ENCODE measurements at regions not wholly inside any gene's neighbourhood (a gene's known extent, or its start where the extent isn't known, plus 50 kb on each side); places are given as distances from the start of the nearest gene placed in this dataset.

DNA sequence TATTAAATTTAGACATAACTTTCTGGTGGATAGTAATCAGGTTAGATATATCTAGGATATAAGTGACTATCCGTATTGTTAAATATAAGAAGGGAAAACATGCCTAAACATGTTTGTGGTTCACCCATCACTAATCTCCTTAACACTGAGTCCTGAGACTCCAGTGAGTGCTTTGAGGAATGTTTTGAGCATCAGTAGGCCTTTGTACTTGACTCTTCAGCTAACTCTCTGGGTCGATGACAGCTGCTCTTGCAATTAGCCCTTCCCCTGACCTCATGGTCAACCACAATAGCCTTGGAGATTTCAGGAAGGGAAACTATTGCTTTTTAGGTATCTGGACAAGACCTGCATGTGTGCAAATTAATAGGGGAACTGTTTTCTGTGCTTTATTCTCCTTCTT lies 716.8 kb downstream of the EPHA4 start:
- Mint-ChIP-seq H3K9me3 (ENCODE audit: unreplicated experiment) (no peaks in the 10 kb centered on the region), H3K4me1 (ENCODE audit: low read depth, unreplicated experiment) (peaks cover 21% of the 10 kb centered on the region), H3K4me3 (ENCODE audit: unreplicated experiment) (no peak overlapping the region), H3K27ac (ENCODE audit: unreplicated experiment) (peak overlapping the region; percentile 89), H3K36me3 (ENCODE audit: low read depth, unreplicated experiment) (no peaks in the 10 kb centered on the region), H3K27me3 (ENCODE audit: low read depth, unreplicated experiment) (no peaks in the 10 kb centered on the region)
- FAIRE-seq (no peak), DNase-seq (ENCODE audit: low read depth) (peak; percentile 83)
- Histone ChIP-seq H3K4me1 (ENCODE audit: insufficient read depth, low read length) (no peaks in the 10 kb centered on the region), H3K4me2 (ENCODE audit: low read length) (no peak overlapping the region), H3K27ac (ENCODE audit: low read depth, low read length) (no peak overlapping the region), H3K9me3 (ENCODE audit: insufficient read depth, low read depth, low read length) (no peaks in the 10 kb centered on the region), H3K79me2 (ENCODE audit: insufficient read depth, low read length) (no peaks in the 10 kb centered on the region), H3K9ac (ENCODE audit: low read length) (no peak overlapping the region), H4K20me1 (ENCODE audit: insufficient read depth, low read length) (no peaks in the 10 kb centered on the region), H3K27me3 (ENCODE audit: insufficient read depth, low read length) (no peaks in the 10 kb centered on the region), H3K4me3 (ENCODE audit: insufficient read depth, low read depth, low read length) (no peak overlapping the region), H2AFZ (ENCODE audit: low read depth, low read length) (no peak overlapping the region), H3K36me3 (ENCODE audit: insufficient read depth, low read length) (no peaks in the 10 kb centered on the region)
- no peak for TF ChIP-seq EZH2 (IDR thresholded peaks at IDR 0.05; ENCODE audit: insufficient read depth, low read length)
- TF ChIP-seq, protein P1, sequence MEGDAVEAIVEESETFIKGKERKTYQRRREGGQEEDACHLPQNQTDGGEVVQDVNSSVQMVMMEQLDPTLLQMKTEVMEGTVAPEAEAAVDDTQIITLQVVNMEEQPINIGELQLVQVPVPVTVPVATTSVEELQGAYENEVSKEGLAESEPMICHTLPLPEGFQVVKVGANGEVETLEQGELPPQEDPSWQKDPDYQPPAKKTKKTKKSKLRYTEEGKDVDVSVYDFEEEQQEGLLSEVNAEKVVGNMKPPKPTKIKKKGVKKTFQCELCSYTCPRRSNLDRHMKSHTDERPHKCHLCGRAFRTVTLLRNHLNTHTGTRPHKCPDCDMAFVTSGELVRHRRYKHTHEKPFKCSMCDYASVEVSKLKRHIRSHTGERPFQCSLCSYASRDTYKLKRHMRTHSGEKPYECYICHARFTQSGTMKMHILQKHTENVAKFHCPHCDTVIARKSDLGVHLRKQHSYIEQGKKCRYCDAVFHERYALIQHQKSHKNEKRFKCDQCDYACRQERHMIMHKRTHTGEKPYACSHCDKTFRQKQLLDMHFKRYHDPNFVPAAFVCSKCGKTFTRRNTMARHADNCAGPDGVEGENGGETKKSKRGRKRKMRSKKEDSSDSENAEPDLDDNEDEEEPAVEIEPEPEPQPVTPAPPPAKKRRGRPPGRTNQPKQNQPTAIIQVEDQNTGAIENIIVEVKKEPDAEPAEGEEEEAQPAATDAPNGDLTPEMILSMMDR (IDR thresholded peaks at IDR 0.05; ENCODE audit: insufficient read depth, low read depth, low read length) = no peak

DNA sequence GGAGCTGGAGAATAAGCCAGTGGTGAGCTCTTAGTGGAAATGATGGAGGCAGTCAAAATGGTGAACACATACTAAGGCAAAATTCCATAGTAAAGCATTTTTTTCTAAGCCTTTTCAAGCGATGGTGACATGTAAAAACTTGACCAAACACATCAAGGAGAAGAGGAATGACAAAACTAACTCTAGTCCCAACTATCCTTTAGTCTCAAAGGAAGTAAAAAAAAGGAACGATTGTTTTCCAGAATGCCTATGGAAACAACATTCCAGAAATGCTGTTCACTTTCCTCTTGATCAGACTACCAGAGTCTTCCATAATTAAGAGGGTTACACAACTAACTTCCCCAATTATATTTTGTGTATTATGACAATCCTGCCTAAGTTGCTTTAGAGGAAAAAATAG lies 715.6 kb downstream of the EPHA4 start:
- no peak overlapping the region for H3K4me3 ChIP-seq (ENCODE audit: insufficient read depth, low read depth, low read length)
- no peak for DNase-seq (ENCODE audit: low read depth)

DNA sequence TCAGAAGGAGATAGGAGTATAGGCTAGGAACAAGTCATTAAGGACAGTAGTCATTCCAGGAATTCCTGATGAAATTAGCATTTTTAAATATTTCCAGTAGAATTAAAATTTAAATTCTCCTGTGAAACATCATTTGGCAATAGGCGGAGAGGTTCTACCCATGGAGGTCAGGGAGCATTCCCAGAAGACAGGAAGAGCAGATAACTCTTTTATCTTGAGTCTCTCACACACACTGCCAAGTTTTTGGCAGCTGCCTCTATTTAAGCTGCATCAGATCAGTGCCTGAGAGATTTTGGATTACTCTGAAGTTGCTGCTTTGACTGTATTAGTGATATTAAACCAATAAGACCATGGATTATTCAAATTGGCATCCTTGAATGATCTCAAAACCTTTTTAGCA lies 714.7 kb downstream of the EPHA4 start:
- H3K4me3 Mint-ChIP-seq (ENCODE audit: unreplicated experiment) = no peak overlapping the region
- Histone ChIP-seq H3K4me3 (ENCODE audit: insufficient read depth, low read depth, low read length) (no peak overlapping the region), H3K4me1 (ENCODE audit: insufficient read depth, low read length) (no peaks in the 10 kb centered on the region), H4K20me1 (ENCODE audit: insufficient read depth, low read length) (no peaks in the 10 kb centered on the region), H3K9ac (ENCODE audit: low read length) (no peak overlapping the region), H3K4me2 (ENCODE audit: low read length) (no peak overlapping the region), H2AFZ (ENCODE audit: low read depth, low read length) (no peak overlapping the region), H3K36me3 (ENCODE audit: insufficient read depth, low read length) (no peaks in the 10 kb centered on the region), H3K9me3 (ENCODE audit: insufficient read depth, low read depth, low read length) (no peaks in the 10 kb centered on the region), H3K27ac (ENCODE audit: low read depth, low read length) (no peak overlapping the region), H3K27me3 (ENCODE audit: insufficient read depth, low read length) (no peaks in the 10 kb centered on the region), H3K79me2 (ENCODE audit: insufficient read depth, low read length) (no peaks in the 10 kb centered on the region)
- no peaks in the 10 kb centered on the region for H3K27me3 Mint-ChIP-seq (ENCODE audit: low read depth, unreplicated experiment)
- H3K36me3 Mint-ChIP-seq (ENCODE audit: low read depth, unreplicated experiment) = no peaks in the 10 kb centered on the region
- DNase-seq (ENCODE audit: low read depth) (no peak), FAIRE-seq (no peak)
- TF ChIP-seq, protein P1 (IDR thresholded peaks at IDR 0.05; ENCODE audit: insufficient read depth, low read depth, low read length) = no peak
- TF ChIP-seq EZH2 (IDR thresholded peaks at IDR 0.05; ENCODE audit: insufficient read depth, low read length) = no peak
- no peaks in the 10 kb centered on the region for H3K9me3 Mint-ChIP-seq (ENCODE audit: unreplicated experiment)
- peaks cover 21% of the 10 kb centered on the region for H3K4me1 Mint-ChIP-seq (ENCODE audit: low read depth, unreplicated experiment)
- no peak overlapping the region for H3K27ac Mint-ChIP-seq (ENCODE audit: unreplicated experiment)

More for the DNA sequence above, 715.6 kb downstream of the EPHA4 start:
- FAIRE-seq = no peak
- no peaks in the 10 kb centered on the region for H3K27me3 ChIP-seq (ENCODE audit: insufficient read depth, low read length)
- no peaks in the 10 kb centered on the region for H3K9me3 ChIP-seq (ENCODE audit: insufficient read depth, low read depth, low read length)
- no peaks in the 10 kb centered on the region for H3K36me3 Mint-ChIP-seq (ENCODE audit: low read depth, unreplicated experiment)
- H3K27me3 Mint-ChIP-seq (ENCODE audit: low read depth, unreplicated experiment) = no peaks in the 10 kb centered on the region
- H3K9ac ChIP-seq (ENCODE audit: low read length) = no peak overlapping the region
- H3K4me1 Mint-ChIP-seq (ENCODE audit: low read depth, unreplicated experiment) = peaks cover 21% of the 10 kb centered on the region
- no peaks in the 10 kb centered on the region for H3K4me1 ChIP-seq (ENCODE audit: insufficient read depth, low read length)
- H4K20me1 ChIP-seq (ENCODE audit: insufficient read depth, low read length) = no peaks in the 10 kb centered on the region
- H3K4me3 Mint-ChIP-seq (ENCODE audit: unreplicated experiment) = no peak overlapping the region
- peak overlapping the region; percentile 15 for H3K27ac Mint-ChIP-seq (ENCODE audit: unreplicated experiment)
- H3K27ac ChIP-seq (ENCODE audit: low read depth, low read length) = no peak overlapping the region
- H3K4me2 ChIP-seq (ENCODE audit: low read length) = no peak overlapping the region
- H3K9me3 Mint-ChIP-seq (ENCODE audit: unreplicated experiment) = no peaks in the 10 kb centered on the region
- H3K36me3 ChIP-seq (ENCODE audit: insufficient read depth, low read length) = no peaks in the 10 kb centered on the region
- H3K79me2 ChIP-seq (ENCODE audit: insufficient read depth, low read length) = no peaks in the 10 kb centered on the region
- TF ChIP-seq, protein P1 (IDR thresholded peaks at IDR 0.05; ENCODE audit: insufficient read depth, low read depth, low read length) = no peak
- TF ChIP-seq EZH2 (IDR thresholded peaks at IDR 0.05; ENCODE audit: insufficient read depth, low read length) = no peak
- no peak overlapping the region for H2AFZ ChIP-seq (ENCODE audit: low read depth, low read length)
